GM23338 (cell line): ENCODE measurements at regions not wholly inside any gene's neighbourhood (a gene's known extent, or its start where the extent isn't known, plus 50 kb on each side); places are given as distances from the start of the nearest gene placed in this dataset.

Source experiments
- ATAC-seq: fragments of 200-7000 bp; cut with Tn5 transposase; 3 replicates; pipeline ENCODE4 v1.9.1; 2020
- DNase-seq: peaks from one replicate; pipeline ENCODE4 v3.0.0-alpha.2; 2015; ENCODE audit warnings: low spot score
- H2AFZ ChIP-seq: fragments of 200-600 bp; sonication (generic); 2 replicates; pipeline ENCODE4 v1.8.0; 2016; ENCODE audit warnings: antibody characterized with exemption, mild to moderate bottlenecking, moderate library complexity
- H3F3A ChIP-seq: fragments of 200-600 bp; sonication (generic); replicated peaks from 2 replicates; pipeline ENCODE4 v1.8.0; 2017; ENCODE audit warnings: antibody characterized with exemption, mixed run types, low read depth
- H3K27ac ChIP-seq: fragments of 200-600 bp; sonication (generic); 2 replicates; pipeline ENCODE4 v1.6.1; 2016; ENCODE audit warnings: low read depth
- H3K27me3 ChIP-seq: fragments of 200-600 bp; sonication (generic); 2 replicates; pipeline ENCODE4 v1.8.0; 2016; ENCODE audit warnings: mild to moderate bottlenecking, mixed run types, moderate library complexity; ENCODE audit not compliant: insufficient read depth
- H3K36me3 ChIP-seq: fragments of 200-600 bp; sonication (generic); 2 replicates; pipeline ENCODE4 v1.8.0; 2016; ENCODE audit warnings: mild to moderate bottlenecking; ENCODE audit not compliant: insufficient read depth
- H3K4me1 ChIP-seq: fragments of 200-600 bp; sonication (generic); 2 replicates; pipeline ENCODE4 v1.8.0; 2016; ENCODE audit warnings: mild to moderate bottlenecking, moderate library complexity; ENCODE audit not compliant: insufficient read depth
- H3K4me2 ChIP-seq: fragments of 200-600 bp; sonication (generic); 2 replicates; pipeline ENCODE4 v1.7.1; 2017; ENCODE audit warnings: mixed run types
- H3K4me3 ChIP-seq: fragments of 200-600 bp; sonication (generic); 2 replicates; pipeline ENCODE4 v1.6.1; 2016; ENCODE audit warnings: mixed run types
- H3K79me2 ChIP-seq: fragments of 200-600 bp; sonication (generic); replicated peaks from 2 replicates; pipeline ENCODE4 v1.8.0; 2017; ENCODE audit warnings: mild to moderate bottlenecking; ENCODE audit not compliant: insufficient read depth
- H3K9me2 ChIP-seq: fragments of 200-600 bp; sonication (generic); 2 replicates; pipeline ENCODE4 v1.8.0; 2017; ENCODE audit not compliant: insufficient read depth
- H4K20me1 ChIP-seq: fragments of 200-600 bp; sonication (generic); replicated peaks from 2 replicates; pipeline ENCODE4 v1.8.0; 2017; ENCODE audit warnings: mild to moderate bottlenecking; ENCODE audit not compliant: insufficient read depth
- H3K27ac Mint-ChIP-seq: 2 replicates; pipeline ENCODE4 v1.8.0; 2020; ENCODE audit warnings: inconsistent platforms, mild to moderate bottlenecking, moderate library complexity, mixed read lengths
- H3K27me3 Mint-ChIP-seq: 3 replicates; pipeline ENCODE4 v1.8.0; 2022; ENCODE audit warnings: low read depth, mild to moderate bottlenecking, moderate library complexity, mixed read lengths, inconsistent platforms; ENCODE audit not compliant: insufficient read depth, poor library complexity
- H3K36me3 Mint-ChIP-seq: 3 replicates; pipeline ENCODE4 v1.8.0; 2021; ENCODE audit warnings: low read depth, mild to moderate bottlenecking, inconsistent platforms, moderate library complexity, mixed read lengths
- H3K4me1 Mint-ChIP-seq: 3 replicates; pipeline ENCODE4 v1.8.0; 2020; ENCODE audit warnings: mild to moderate bottlenecking, inconsistent platforms, mixed read lengths
- H3K4me3 Mint-ChIP-seq: 3 replicates; pipeline ENCODE4 v1.8.0; 2021; ENCODE audit warnings: moderate library complexity, mild to moderate bottlenecking, inconsistent platforms, mixed read lengths
- H3K9me3 Mint-ChIP-seq: 3 replicates; pipeline ENCODE4 v1.8.0; 2020; ENCODE audit warnings: moderate library complexity, mild to moderate bottlenecking, inconsistent platforms, mixed read lengths
- CREB1 ChIP-seq: fragments of 250-450 bp; sonication (Bioruptor Pico); IDR thresholded peaks from 2 replicates; pipeline ENCODE4 v1.5.0; 2020; ENCODE audit warnings: low read depth, mild to moderate bottlenecking, moderate library complexity
- CTCF ChIP-seq, 2 experiments: fragments of 200-600 bp in 1 of 2; sonication (generic) in 1 of 2; conservative IDR thresholded peaks; 2 replicates each; pipeline versions ENCODE4 v1.5.1 to v1.6.1; 2016 to 2017; ENCODE audit warnings: antibody characterized with exemption in 2 of 2, low read depth in 2 of 2, mild to moderate bottlenecking in 2 of 2, moderate library complexity in 1 of 2
- ETS1 ChIP-seq: IDR thresholded peaks from 2 replicates; pipeline ENCODE4 v1.6.1; 2016; ENCODE audit warnings: antibody characterized with exemption
- EZH2phosphoT487 ChIP-seq: fragments of 200-600 bp; sonication (generic); IDR thresholded peaks from one replicate; pipeline ENCODE4 v1.8.1; 2018; ENCODE audit warnings: antibody characterized with exemption; ENCODE audit not compliant: unreplicated experiment
- NANOG ChIP-seq: IDR thresholded peaks from 2 replicates; pipeline ENCODE4 v1.6.1; 2016; ENCODE audit warnings: antibody characterized with exemption, borderline replicate concordance
- POLR2AphosphoS5 ChIP-seq: IDR thresholded peaks from 2 replicates; pipeline ENCODE4 v1.6.1; 2016; ENCODE audit warnings: antibody characterized with exemption, low read depth
- REST ChIP-seq: IDR thresholded peaks from one replicate; pipeline ENCODE4 v1.6.1; 2018; ENCODE audit warnings: antibody characterized with exemption; ENCODE audit not compliant: unreplicated experiment
- STAT1 ChIP-seq: IDR thresholded peaks from one replicate; pipeline ENCODE4 v1.6.1; 2016; ENCODE audit warnings: antibody characterized with exemption; ENCODE audit not compliant: unreplicated experiment
- ZNF331 ChIP-seq: fragments of 250-450 bp; sonication (Bioruptor Pico); IDR thresholded peaks from 2 replicates; pipeline ENCODE4 v1.5.0; 2020; ENCODE audit warnings: low read depth, mild to moderate bottlenecking, moderate library complexity

- TF ChIP-seq REST (no peak), ZNF331 (no peak), POLR2AphosphoS5 (no peak), NANOG (no peak)
Observed at GRCh38 chrX:39915596-39915995, 182.2 kb downstream of the BCOR start (continued).

GRCh38 chrX:39921838-39922237 is 175.9 kb downstream of the BCOR start:
- no peaks in the 10 kb centered on the region for H3K79me2 ChIP-seq
- no peaks in the 10 kb centered on the region for H3K36me3 ChIP-seq
- Mint-ChIP-seq H3K9me3 (no peaks in the 10 kb centered on the region; the same call in 2 of the 3 replicates), H3K4me1 (no peaks in the 10 kb centered on the region), H3K4me3 (no peak overlapping the region), H3K36me3 (no peaks in the 10 kb centered on the region), H3K27me3 (no peaks in the 10 kb centered on the region), H3K27ac (no peak overlapping the region)
- DNase-seq (no peak), ATAC-seq (no peak)
- H3K4me3 ChIP-seq, result no peak overlapping the region
- no peaks in the 10 kb centered on the region for H3K9me2 ChIP-seq
- H3K4me1 ChIP-seq, result no peaks in the 10 kb centered on the region
- H3K27me3 ChIP-seq, result no peaks in the 10 kb centered on the region
- H3K4me2 ChIP-seq, result no peak overlapping the region
- H2AFZ ChIP-seq, result no peak overlapping the region
- H3F3A ChIP-seq, result no peaks in the 10 kb centered on the region
- no peaks in the 10 kb centered on the region for H4K20me1 ChIP-seq
- H3K27ac ChIP-seq, result no peak overlapping the region
- TF ChIP-seq STAT1 (no peak), CTCF (conservative IDR thresholded peaks at IDR 0.05; ENCODE audit: low read depth in 2 of 2) (no peak), REST (no peak), NANOG (no peak), EZH2phosphoT487 (no peak), CREB1 (CRISPR knock-in tag) (no peak), ETS1 (no peak), ZNF331 (no peak)
